Ramos (cell line): ENCODE measurements at regions not wholly inside any gene's neighbourhood (a gene's known extent, or its start where the extent isn't known, plus 50 kb on each side); places are given as distances from the start of the nearest gene placed in this dataset.
"Not testable (repeated sequence)": the region's sequence is repeated elsewhere in the genome, so short reads cannot be mapped to it uniquely, and the experiment has no call there.

Experiments
- in situ Hi-C: fragments of 300-500 bp; cut with MboI; formaldehyde crosslinking; loops from one replicate; pipeline ENCODE4 v1.14.3; 2022; ENCODE audit warnings: low sequenced_read_pairs; ENCODE audit not compliant: unreplicated experiment

DNA sequence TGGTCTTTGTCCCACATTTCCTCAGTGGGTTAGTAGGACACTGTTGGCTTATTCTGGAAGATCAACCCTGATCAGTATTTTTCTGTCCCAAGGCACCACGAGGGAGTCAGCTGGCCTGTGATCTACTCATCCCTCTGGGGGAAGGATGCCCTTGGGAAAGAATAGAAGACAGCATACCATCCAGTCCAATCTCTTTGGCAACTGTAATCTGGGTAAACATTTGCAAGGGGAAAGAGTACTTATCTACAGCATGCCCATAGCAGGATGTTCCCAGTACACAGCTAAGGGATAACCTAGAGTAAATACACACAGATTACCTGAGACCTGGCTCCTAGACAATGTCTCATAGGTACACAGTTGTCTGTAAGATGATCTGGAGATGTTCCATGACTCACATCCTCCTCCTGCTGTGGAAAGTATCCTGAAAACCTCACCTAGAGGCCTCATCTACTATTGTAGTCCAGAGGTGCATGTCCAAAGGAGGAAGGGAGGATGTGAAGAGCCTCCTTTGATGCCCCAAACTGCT is 134.3 kb upstream of the VWC2 start:
- in situ Hi-C loops: no loop called here

DNA sequence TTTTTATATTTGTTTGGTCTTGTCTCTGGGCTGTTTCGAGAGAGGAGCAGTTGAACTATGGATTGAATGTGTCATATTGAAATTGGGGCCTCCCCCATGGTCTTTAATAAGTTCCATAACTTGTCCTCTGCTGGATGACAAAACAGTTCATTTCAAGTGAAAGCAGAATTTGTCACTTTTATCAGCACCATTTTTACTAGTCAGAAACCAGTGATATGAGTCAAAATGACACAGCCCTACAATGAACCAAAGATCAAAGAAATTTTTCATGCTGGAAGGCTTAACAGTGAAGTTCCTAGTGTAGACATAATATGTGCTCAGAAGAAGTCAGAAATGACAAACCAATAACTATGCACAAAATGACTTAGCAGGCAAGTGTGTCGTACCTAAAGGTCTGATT is 133.6 kb upstream of the VWC2 start:
- in situ Hi-C loops: no loop called here

DNA sequence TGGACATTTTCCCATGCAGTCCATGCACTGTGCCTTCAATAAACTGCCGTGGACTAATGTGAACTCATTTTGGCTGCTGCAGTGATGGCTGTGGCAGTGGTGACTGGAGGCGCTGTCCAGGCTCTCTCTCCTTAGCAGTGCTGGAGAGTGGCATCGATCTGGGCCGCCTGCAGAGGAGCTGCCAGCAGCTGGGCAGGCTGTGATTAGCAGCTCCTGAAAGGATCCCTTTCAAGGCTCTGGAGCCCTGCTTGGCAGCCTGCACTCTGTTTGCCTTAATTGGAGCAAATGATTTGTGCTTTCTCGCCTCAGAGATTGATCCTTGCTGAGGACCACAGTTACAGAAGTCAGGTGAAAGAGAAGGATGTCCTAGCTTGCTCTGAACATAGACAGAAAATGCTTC is 130.1 kb upstream of the VWC2 start:
- in situ Hi-C loops: no loop called here

DNA sequence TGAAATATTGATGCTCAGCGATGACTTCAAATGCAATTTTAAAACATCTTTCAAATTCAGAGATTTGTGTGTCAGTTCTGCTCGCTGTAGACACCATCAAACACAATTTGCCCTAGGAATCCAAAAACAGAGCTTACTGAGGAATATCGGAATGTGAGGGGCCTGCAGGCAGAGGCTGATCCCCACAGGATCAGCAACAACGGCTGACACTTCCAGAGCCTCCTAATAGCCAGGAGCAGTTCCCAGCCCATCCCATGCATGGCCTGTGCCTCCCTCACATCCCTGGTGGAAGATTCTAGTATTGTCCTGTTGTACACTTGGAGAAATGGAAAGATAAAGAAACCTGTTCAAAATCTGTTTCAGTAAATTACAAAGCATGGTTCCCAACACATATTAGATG is 129.7 kb upstream of the VWC2 start:
- in situ Hi-C loops: no loop called here

DNA sequence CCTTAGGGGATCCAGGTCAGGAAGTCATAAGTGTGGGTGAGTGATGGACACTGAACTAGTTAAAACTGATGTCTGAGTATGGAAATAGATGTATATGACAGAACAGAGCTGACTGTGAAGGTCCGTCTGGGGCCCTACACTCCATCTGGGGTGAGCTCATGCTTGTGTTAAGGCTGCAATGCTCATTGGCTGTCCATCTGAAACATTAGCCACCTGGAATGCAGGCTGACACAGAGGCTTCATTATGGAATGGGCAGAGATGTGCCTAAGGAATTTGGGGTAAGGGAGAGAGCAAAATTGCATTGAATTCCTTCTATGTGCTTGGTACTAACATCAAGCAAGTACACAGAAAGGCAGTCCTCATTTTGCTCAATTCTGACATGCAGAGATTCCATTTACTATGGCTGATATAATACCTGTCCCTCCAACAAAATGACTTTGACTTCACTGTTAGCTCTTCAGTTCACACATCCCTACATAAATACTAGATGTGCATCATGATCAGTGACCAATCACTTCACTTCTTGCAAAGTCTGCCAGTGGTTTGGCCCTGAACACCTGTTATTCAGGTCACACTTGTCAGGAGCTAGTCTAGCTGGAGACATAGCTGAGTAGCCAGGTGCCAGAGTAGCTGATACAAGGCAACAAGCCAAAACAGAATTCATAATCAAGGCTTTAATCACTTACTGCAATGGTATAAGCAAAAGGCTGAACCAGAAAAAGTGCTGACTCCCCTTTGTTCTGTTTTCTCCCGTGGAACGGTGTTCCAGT is 128.9 kb upstream of the VWC2 start:
- in situ Hi-C loops: no loop called here

DNA sequence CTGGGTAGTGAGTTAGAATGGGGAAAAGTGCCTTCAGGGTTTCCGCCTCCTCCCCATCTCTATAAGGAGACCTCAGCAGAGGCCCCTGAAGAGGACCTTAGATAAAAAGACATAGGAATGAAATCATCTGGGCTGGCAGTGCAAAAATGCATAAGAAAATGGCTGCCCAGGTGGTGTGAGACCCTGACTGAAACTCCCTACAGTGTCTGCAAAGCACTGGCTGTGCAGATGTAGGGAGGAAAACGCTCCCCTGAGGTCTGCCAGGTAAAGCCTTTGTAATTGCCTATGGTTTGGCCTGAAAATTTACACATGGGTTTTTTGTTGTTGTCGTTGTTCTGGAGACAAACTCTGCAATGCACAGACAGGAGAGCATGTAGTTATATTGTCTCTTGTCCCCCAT is 128.1 kb upstream of the VWC2 start:
- in situ Hi-C loops: no loop called here

DNA sequence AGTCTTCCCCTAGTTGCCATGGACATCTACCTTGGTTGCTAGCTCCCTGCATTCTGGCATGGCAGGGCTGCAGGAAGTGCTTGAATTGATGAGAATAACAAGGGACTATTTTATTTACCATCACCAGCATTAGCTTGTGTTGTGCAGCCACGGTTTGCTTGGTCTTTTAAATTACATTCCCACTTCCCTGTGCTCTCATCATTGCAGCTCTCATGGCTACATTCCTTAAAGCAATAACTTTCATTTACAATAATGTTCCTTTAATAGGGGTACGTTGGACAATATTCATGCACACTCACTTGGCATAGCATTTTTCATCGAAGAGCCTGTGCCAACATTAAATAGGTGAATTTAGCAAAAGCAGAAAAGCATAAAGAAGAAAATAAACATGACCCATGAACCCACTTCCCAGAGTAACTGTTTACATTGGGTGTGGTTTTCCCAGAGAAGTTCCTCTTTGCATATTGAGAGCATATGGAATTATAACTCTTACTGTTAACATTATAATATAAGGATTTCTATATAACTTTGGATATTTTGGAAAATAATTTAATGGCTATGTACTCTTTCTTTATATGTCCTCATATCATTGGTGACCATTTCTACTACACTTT is 113.2 kb upstream of the VWC2 start:
- in situ Hi-C loops: no loop called here

DNA sequence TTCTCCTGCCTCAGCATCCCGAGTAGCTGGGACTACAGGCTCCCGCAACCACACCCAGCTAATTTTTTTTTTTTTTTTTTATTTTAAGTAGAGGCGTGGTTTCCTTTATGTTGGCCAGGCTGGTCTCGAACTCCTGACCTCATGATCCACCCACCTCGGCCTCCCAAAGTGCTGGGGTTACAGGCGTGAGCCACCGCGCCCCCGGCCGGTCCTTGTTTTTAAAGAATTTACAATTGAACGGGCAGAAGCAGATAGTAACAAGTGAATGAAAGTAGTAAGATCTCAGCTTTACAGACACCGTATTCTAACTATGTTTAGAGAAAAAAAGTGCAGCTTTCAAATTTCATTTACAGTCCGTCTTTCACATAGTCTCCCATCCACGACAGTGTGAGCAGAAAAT is 112.5 kb upstream of the VWC2 start:
- in situ Hi-C loops: no loop called here

DNA sequence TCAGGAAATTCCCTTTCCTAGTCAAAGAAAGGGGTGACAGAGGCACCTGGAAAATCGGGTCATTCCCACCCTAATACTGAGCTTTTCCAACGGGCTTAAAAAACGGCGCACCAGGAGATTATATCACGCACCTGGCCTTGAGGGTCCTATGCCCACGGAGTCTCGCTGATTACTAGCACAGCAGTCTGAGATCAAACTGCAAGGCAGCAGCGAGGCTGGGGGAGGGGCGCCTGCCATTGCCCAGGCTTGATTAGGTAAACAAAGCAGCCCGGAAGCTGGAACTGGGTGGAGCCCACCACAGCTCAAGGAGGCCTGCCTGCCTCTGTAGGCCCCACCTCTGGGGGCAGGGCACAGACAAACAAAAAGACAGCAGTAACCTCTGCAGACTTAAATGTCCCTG is 107.5 kb upstream of the VWC2 start:
- in situ Hi-C loops: not testable (repeated sequence)

DNA sequence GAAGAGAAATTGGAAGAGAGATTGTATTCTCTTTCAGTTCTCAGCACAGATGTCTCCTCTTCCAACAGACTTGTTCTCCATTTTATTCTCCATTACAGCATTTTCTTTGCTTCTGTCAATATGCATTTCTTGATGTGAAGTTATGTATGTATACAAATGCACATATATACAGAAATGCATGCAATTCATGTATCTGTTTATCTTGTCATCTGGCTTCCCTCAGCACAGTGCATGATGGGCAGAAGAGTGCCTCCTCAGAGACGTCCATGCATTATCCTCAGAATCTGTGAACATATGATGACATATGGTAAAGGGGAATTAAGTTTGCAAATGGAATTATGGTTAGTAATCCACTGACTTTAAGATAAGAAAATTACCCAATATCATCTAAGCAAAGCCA is 106.7 kb upstream of the VWC2 start:
- in situ Hi-C loops: no loop called here

DNA sequence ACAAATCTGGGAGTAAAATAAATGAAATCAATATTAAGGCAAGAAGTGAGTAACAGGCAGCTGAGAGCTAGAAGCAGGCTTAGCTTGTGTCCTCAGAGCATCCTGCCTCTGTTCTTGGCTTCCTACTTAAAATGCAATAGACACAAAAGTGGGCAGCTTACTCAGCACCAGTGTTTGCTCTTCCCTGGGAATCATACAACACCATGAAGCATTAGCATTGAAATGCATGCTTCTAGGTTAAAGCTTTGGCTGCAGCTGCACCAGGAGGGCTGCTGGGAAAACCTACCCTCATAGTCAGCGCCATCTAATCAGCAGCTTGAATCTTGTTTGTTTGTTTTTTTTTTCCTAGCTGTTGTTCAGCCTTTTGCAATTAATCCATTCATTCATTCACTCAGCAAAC is 104.2 kb upstream of the VWC2 start:
- in situ Hi-C loops: no loop called here

DNA sequence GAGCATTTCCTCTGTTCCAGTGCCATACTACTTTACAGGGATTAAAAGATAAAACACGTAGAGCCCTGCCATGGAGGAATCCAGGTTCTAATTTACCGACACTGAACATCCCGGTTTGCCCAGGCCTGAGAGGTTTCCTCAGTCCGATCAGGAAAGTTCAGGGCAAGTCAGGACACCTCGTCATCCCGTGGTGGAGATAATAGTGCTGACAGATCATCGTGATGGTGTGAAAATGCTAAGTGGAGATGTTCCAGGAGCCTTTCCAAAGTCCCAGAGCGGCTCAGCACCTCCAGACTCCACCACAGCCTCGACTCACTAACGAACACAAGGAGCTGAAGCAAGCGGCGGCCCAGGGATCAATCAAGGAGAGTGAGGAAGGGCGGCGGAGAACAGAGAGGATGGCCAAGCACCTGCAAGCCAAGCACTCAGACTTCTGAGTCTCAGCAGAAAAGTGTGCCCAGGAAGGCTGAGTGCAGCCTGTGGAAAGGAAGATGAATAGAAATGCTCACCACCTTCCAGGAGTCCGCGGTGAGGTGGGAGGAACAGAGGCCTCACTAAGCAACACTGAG is 103.7 kb upstream of the VWC2 start:
- in situ Hi-C loops: no loop called here

DNA sequence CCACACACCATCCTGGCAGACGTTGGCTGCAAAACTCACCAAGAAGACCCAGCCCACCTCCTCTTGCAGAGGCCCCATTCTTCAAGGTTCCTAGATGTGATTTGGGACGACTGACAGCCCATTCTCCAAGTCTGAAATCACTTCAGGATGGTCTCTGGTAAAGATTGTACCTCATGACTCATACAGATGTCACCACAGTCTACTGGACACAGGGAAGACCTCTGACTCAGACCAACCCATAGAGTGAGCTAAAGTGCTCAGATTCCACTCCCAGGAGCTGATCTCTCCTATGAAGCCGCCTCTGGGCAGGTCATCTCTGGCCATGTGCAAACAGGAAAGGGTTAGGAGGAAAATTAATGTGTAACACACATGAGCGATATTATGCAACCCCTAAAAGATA is 102.4 kb upstream of the VWC2 start:
- in situ Hi-C loops: no loop called here

DNA sequence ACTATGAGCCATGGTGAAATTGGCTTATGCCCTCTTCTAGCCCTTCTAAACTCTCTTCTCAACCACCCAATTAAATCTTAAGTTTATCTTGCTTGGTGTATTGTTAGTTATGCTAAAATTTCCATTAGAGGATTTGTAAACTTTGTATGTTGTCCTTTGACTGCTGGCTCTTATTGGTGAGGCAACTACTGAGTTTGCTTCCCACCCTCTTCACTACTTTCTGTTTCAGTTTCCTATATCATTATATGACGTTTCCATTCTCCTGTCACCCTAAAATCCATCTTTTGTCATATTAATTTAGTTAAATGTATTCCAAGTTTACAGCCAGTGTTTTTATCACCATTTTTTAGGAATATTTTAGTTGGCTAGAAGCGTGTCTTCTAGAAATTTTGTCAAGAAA is 80.9 kb upstream of the VWC2 start:
- in situ Hi-C loops: no loop called here

DNA sequence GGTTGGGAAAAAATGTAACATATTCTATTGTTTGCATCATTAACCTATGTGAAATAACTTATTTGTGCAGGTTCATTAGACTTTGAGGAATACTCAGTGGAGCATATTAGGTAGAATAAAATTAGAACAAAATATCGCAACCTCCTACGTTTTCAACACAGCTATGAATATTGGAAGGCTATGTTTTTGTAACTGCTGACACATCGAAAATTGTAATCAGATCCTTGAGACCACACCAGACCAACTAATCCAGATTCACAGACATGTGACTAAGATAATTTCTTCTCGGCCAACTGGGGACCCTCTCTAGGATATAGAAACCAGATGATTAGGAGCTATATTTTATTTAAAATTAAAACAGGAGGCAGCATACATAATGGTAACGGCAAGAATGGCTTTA is 77.5 kb upstream of the VWC2 start:
- in situ Hi-C loops: no loop called here

DNA sequence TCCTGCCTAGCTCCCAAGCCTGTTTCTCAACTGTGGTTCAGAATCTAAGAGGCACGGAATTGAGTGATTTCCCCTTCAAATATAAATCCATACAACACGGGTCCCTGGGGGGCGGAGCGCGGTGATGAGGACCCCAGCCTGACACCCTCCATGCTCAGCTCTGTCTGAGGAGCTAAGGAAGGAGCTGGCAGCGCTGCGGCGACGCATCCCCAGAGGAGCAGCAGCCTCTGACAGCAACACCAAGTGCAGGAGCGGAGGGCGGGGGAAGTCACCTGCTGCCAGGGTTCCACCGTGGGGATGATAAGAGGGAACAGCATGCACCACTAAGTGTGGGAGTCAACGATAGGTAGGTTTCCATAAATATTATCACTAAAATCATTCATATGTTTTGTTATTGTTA is 72.6 kb upstream of the VWC2 start:
- in situ Hi-C loops: no loop called here

DNA sequence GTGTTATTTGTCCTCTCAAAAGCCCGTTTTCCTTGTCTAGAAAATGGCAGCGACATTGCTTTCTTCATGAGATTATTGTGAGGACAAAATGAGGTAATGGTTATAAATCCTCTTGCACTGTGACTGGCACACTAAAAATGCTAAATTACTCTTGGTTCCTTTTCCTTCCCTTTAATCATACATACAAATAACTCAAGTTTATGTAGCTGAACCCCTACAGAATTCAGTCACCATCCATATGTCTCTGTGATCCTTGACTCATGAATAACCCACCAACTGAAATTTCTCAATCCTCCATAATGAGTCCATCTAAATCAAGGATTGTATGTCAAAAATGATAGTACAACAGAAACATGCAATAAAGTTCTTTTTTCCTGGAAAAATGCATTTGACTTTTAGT is 71.3 kb upstream of the VWC2 start:
- in situ Hi-C loops: no loop called here

DNA sequence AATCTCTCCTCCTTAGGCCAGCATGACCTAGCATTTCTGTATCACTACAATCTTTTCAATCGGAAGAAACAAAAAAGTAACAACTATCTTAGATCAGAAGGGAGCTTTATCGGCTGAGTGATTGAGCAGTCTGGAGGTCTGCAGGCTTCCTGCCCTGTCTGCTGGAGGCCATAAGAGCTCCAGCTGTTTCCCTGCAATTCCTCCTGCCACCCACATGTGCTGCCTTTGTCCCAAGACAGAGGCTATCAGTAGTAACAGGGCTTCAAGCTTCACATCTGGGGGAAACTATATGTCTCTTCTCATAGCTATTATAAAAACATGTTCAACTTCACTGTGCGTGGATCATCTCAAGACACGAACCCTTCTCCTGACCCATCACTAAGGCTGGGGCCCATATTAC is 70.1 kb upstream of the VWC2 start:
- in situ Hi-C loops: no loop called here

DNA sequence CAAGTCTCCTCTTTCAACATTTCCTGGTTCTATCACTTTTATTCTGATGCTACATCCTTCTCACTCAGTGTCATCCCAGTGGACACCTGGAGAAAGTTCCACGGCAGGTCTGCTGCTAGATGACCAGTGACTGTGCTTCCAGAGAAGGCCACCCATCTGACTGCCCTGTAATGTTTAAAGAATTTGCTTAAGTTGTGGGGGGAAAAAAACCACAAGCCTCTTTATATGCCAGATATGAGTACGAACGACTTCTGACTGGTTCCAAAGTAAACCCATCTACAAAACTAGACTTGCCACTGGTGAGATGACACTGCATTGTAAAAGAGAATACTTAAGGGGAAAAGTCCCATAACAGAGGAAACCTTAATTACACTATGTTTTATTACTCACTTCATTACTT is 69.6 kb upstream of the VWC2 start:
- in situ Hi-C loops: no loop called here

DNA sequence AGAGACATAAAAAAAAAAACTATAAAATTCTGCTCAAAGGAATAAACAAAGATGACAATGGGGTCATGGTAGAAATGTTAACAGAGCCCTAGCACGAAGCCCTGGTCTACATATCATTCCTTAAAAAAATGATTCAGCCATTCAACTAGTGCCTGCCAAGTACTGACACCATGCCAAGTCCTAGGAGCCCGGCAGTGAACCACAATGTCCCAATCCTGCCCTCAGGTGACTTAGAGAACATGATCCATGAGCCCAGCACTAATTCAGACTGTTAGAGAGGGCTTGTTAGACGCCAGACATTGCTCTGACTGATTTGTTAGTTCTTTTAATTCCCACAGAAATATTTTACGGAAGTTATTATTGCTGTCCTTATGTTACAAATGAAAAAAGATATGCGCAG is 67.3 kb upstream of the VWC2 start:
- in situ Hi-C loops: no loop called here

DNA sequence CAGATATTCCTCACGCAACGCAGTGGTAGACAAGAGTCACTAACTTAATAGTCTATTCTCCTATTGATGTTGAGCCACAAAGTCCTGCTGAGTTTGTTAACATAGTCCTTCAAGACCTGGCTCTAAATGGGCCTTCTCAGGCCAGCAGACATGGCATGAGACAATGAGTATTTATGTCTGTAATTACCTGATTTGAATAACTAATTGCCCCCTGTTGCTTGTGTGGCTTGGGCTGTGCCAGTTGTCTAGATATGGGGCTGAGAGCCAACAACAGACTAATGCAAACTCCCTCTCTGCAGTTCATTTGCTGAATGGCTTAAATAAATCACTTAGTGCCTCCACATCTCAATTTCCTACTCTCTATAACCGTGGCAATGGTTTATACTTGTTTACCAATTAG is 65.5 kb upstream of the VWC2 start:
- in situ Hi-C loops: no loop called here

DNA sequence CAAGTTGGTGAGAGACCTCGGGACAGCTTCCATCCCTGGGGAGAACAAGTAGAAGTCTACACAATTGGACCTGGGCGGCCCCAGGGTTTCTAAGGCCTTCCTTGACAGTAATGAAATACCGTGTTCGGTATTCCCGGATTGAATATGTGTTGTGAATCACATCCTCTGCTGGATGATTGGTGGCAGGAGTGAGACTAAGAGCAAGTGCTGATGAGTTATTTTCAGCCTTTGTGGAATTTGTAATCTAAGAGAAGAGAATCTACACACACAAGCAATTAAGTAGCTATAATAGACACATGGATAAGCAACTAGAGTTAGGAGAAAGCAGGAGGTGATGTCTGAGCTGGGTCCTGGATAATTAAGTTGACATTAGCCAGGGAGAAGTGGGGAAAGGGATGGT is 64.8 kb upstream of the VWC2 start:
- in situ Hi-C loops: no loop called here
